SK-N-SH treated with all-trans-retinoic acid at 6 μM for 48 hours (cell line): ENCODE measurements at regions not wholly inside any gene's neighbourhood (a gene's known extent, or its start where the extent isn't known, plus 50 kb on each side); places are given as distances from the start of the nearest gene placed in this dataset.

Experiments used
- ARNTL ChIP-seq: fragments of 450-650 bp; formaldehyde crosslinking; IDR thresholded peaks from 2 replicates; pipeline ENCODE4 v1.5.0; 2020; ENCODE audit warnings: low read depth, mild to moderate bottlenecking, moderate library complexity, borderline replicate concordance
- CREB5 ChIP-seq: fragments of 250-450 bp; sonication (Bioruptor Pico); IDR thresholded peaks from 2 replicates; pipeline ENCODE4 v1.5.1; 2020; ENCODE audit warnings: low read depth, mild to moderate bottlenecking, moderate library complexity
- GLIS3 ChIP-seq: fragments of 250-450 bp; sonication (Bioruptor Pico); IDR thresholded peaks from 2 replicates; pipeline ENCODE4 v1.5.0; 2020; ENCODE audit warnings: mild to moderate bottlenecking, moderate library complexity
- PATZ1 ChIP-seq: fragments of 250-450 bp; sonication (Bioruptor Pico); IDR thresholded peaks from 2 replicates; pipeline ENCODE4 v1.8.0; 2020; ENCODE audit warnings: mild to moderate bottlenecking, moderate library complexity, borderline replicate concordance
- POU6F1 ChIP-seq: fragments of 250-450 bp; sonication (Bioruptor Pico); IDR thresholded peaks from 2 replicates; pipeline ENCODE4 v1.8.0; 2021; ENCODE audit warnings: low read depth, mild to moderate bottlenecking, moderate library complexity, borderline replicate concordance
- SNAI2 ChIP-seq: fragments of 250-450 bp; sonication (Bioruptor Pico); IDR thresholded peaks from 2 replicates; pipeline ENCODE4 v1.5.0; 2020; ENCODE audit warnings: mild to moderate bottlenecking, moderate library complexity
- TSHZ2 ChIP-seq: fragments of 250-450 bp; sonication (Bioruptor Pico); IDR thresholded peaks from 2 replicates; pipeline ENCODE4 v1.5.0; 2020; ENCODE audit warnings: mild to moderate bottlenecking, moderate library complexity
- ZFP3 ChIP-seq: fragments of 250-450 bp; sonication (Bioruptor Pico); IDR thresholded peaks from 2 replicates; pipeline ENCODE4 v1.5.0; 2020; ENCODE audit warnings: mild to moderate bottlenecking, moderate library complexity
- ZFP30 ChIP-seq: fragments of 450-650 bp; formaldehyde crosslinking; IDR thresholded peaks from 2 replicates; pipeline ENCODE4 v1.5.0; 2022; ENCODE audit warnings: mild to moderate bottlenecking, moderate library complexity
- ZNF565 ChIP-seq: fragments of 450-650 bp; formaldehyde crosslinking; conservative IDR thresholded peaks from 2 replicates; pipeline ENCODE4 v1.5.0; 2020; ENCODE audit warnings: low read depth, mild to moderate bottlenecking, moderate library complexity

GRCh38 chr16:35687071-35687470 is 2227.7 kb downstream of the TP53TG3F start:
- TF ChIP-seq POU6F1 (CRISPR knock-in tag) (no peak), TSHZ2 (no peak), ZFP3 (CRISPR knock-in tag) (no peak), CREB5 (CRISPR knock-in tag) (no peak), ZNF565 (no peak), ZFP30 (CRISPR knock-in tag) (no peak), PATZ1 (CRISPR knock-in tag) (no peak), ARNTL (no peak), SNAI2 (CRISPR knock-in tag) (no peak), GLIS3 (CRISPR knock-in tag) (no peak)
